GM12878 (cell line): ENCODE measurements at regions not wholly inside any gene's neighbourhood (a gene's known extent, or its start where the extent isn't known, plus 50 kb on each side); places are given as distances from the start of the nearest gene placed in this dataset.

ENCODE experiments used
- ATAC-seq: fragments of 200-7000 bp; cut with Tn5 transposase; 3 replicates; pipeline ENCODE4 v1.9.1; 2020; ENCODE audit warnings: mild to moderate bottlenecking, moderate library complexity
- BruUV-seq: library from RNA; stranded (reverse); fragments of 400-500 nt; replicated peaks from 2 replicates; lab custom pipeline; 2021; lab: Mats Ljungman, UMichigan
- CTCF ChIA-PET: fragments of 300-600 bp; sonication (Branson Sonifier 250); formaldehyde crosslinking; extraction: SDS; loops from one replicate; lab custom pipeline; 2021; ENCODE audit warnings: inconsistent platforms; lab: Yijun Ruan, JAX
- POLR2A ChIA-PET: fragments of 350-600 bp; formaldehyde crosslinking; extraction: SDS; loops from one replicate; lab custom pipeline; 2021; ENCODE audit warnings: inconsistent platforms; lab: Charles Lee
- RAD21 ChIA-PET: fragments of 300-600 bp; sonication (Branson Sonifier 250); formaldehyde crosslinking; loops from one replicate; lab custom pipeline; 2023; ENCODE audit warnings: antibody characterized with exemption; ENCODE audit not compliant: unreplicated experiment; lab: Charles Lee
- SMC1A ChIA-PET: fragments of 300-600 bp; sonication (Branson Sonifier 250); formaldehyde crosslinking; loops from one replicate; lab custom pipeline; 2023; ENCODE audit not compliant: unreplicated experiment, uncharacterized antibody; lab: Charles Lee
- DNase-seq: peaks from one replicate; pipeline ENCODE4 v3.0.0-alpha.2; 2011; ENCODE audit warnings: low read depth, low spot score
- FAIRE-seq: peaks from 3 replicates; lab custom pipeline; 2011; peaks lifted over from hg19 to GRCh38; lab: Jason Lieb, UNC
- H2AFZ ChIP-seq: 2 replicates; pipeline ENCODE4 v1.6.0; 2011; ENCODE audit warnings: low read depth, low read length, control low read depth; ENCODE audit not compliant: control insufficient read depth
- H3K27ac ChIP-seq: 2 replicates; pipeline ENCODE4 v1.5.1; 2011; ENCODE audit warnings: control low read depth; ENCODE audit not compliant: control insufficient read depth, insufficient read depth
- H3K27me3 ChIP-seq, 2 experiments: replicated peaks in 1 of 2; 2 replicates each; pipeline versions ENCODE4 v1.6.0 to v1.6.1; 2011; ENCODE audit warnings: low read length in 1 of 2; ENCODE audit not compliant: control insufficient read depth in 2 of 2, insufficient read depth in 2 of 2
- H3K36me3 ChIP-seq, 2 experiments: 2 replicates each; pipeline ENCODE4 v1.5.1; 2011; ENCODE audit warnings: low read length in 1 of 2; ENCODE audit not compliant: control insufficient read depth in 2 of 2, insufficient read depth in 2 of 2
- H3K4me1 ChIP-seq: 2 replicates; pipeline ENCODE4 v1.6.1; 2011; ENCODE audit warnings: mild to moderate bottlenecking, low read length, moderate library complexity, mixed read lengths; ENCODE audit not compliant: control insufficient read depth, insufficient read depth
- H3K4me2 ChIP-seq: 2 replicates; pipeline ENCODE4 v1.6.0; 2011; ENCODE audit warnings: control low read depth; ENCODE audit not compliant: control insufficient read depth, insufficient read depth
- H3K4me3 ChIP-seq: fragments of 200-600 bp; sonication (generic); 2 replicates; pipeline ENCODE4 v1.5.1; 2016
- H3K79me2 ChIP-seq: 2 replicates; pipeline ENCODE4 v1.6.0; 2011; ENCODE audit warnings: low read length; ENCODE audit not compliant: control insufficient read depth, insufficient read depth
- H3K9ac ChIP-seq: 2 replicates; pipeline ENCODE4 v1.8.0; 2011; ENCODE audit warnings: low read length, control low read depth, mixed read lengths; ENCODE audit not compliant: control insufficient read depth, insufficient read depth
- H3K9me3 ChIP-seq: replicated peaks from 3 replicates; pipeline ENCODE4 v1.5.1; 2011; ENCODE audit warnings: mild to moderate bottlenecking, low read length; ENCODE audit not compliant: control insufficient read depth, insufficient read depth
- H4K20me1 ChIP-seq: 2 replicates; pipeline ENCODE4 v1.6.0; 2011; ENCODE audit not compliant: control insufficient read depth, insufficient read depth
- ATF7 ChIP-seq: fragments of 450-650 bp; IDR thresholded peaks from 2 replicates; pipeline ENCODE4 v1.6.1; 2016; ENCODE audit warnings: low read depth, mild to moderate bottlenecking
- CREM ChIP-seq: IDR thresholded peaks from 2 replicates; pipeline ENCODE4 v1.6.1; 2014; ENCODE audit warnings: antibody characterized with exemption, low read depth
- FOXK2 ChIP-seq: fragments of 450-650 bp; IDR thresholded peaks from 2 replicates; pipeline ENCODE4 v1.6.1; 2017; ENCODE audit warnings: mild to moderate bottlenecking, moderate library complexity
- FOXM1 ChIP-seq: IDR thresholded peaks from 2 replicates; pipeline ENCODE4 v1.6.1; 2012; ENCODE audit warnings: low read depth, mild to moderate bottlenecking, inconsistent platforms, low read length, moderate library complexity
- IKZF1 ChIP-seq: fragments of 450-650 bp; conservative IDR thresholded peaks from 2 replicates; pipeline ENCODE4 v1.6.1; 2017; ENCODE audit warnings: antibody characterized with exemption, mild to moderate bottlenecking
- MYB ChIP-seq: fragments of 150-350 bp; IDR thresholded peaks from 2 replicates; pipeline ENCODE4 v1.6.1; 2014; ENCODE audit warnings: mild to moderate bottlenecking, low read depth, low read length, borderline replicate concordance
- NFIC ChIP-seq: IDR thresholded peaks from 2 replicates; pipeline ENCODE4 v1.6.1; 2012; ENCODE audit warnings: low read depth, mild to moderate bottlenecking, inconsistent platforms, low read length, moderate library complexity
- NR2F1 ChIP-seq: fragments of 450-650 bp; conservative IDR thresholded peaks from 2 replicates; pipeline ENCODE4 v1.6.1; 2017; ENCODE audit warnings: mild to moderate bottlenecking
- POU2F2 ChIP-seq: IDR thresholded peaks from 3 replicates; pipeline ENCODE4 v1.6.1; 2011; ENCODE audit warnings: low read depth, mild to moderate bottlenecking, low read length, borderline replicate concordance
- RAD51 ChIP-seq: fragments of 450-650 bp; IDR thresholded peaks from 2 replicates; pipeline ENCODE4 v1.6.1; 2016; ENCODE audit warnings: moderate library complexity, mild to moderate bottlenecking, inconsistent platforms
- SMAD1 ChIP-seq: fragments of 450-650 bp; IDR thresholded peaks from 2 replicates; pipeline ENCODE4 v1.6.1; 2018; ENCODE audit warnings: mild to moderate bottlenecking, low read depth; ENCODE audit not compliant: partially characterized antibody
- WRNIP1 ChIP-seq: IDR thresholded peaks from 2 replicates; pipeline ENCODE4 v1.6.1; 2011; ENCODE audit warnings: low read depth, low read length, improper control_type of control experiment, borderline replicate concordance
- WGBS: methylation state at CpG from one replicate; pipeline ENCODE4 v1.1.6; 2016; ENCODE audit warnings: low lambda C conversion rate; ENCODE audit not compliant: insufficient replicate concordance, insufficient coverage; ENCODE audit errors: missing lambda C conversion rate; 5-methylcytosine and 5-hydroxymethylcytosine counted together
- in situ Hi-C: fragments of 300-500 bp; cut with MboI; formaldehyde crosslinking; loops from 9 replicates; pipeline ENCODE4 v1.14.3; 2018; ENCODE audit warnings: mixed read lengths
- intact Hi-C: fragments of 100-400 bp; cut with micrococcal nuclease; formaldehyde crosslinking; loops from one replicate; pipeline ENCODE4 v1.14.2; 2022; ENCODE audit not compliant: unreplicated experiment
- TF ChIP-seq, protein P1 (sequence below): IDR thresholded peaks from 2 replicates; pipeline ENCODE4 v1.6.1; 2012; ENCODE audit warnings: low read depth, low read length, improper control_type of control experiment
- TF ChIP-seq, protein P2 (sequence below): IDR thresholded peaks from 2 replicates; pipeline ENCODE4 v1.6.1; 2011; ENCODE audit warnings: low read depth, low read length, improper control_type of control experiment, borderline replicate concordance
- TF ChIP-seq, protein P3 (sequence below): fragments of 450-650 bp; IDR thresholded peaks from 2 replicates; pipeline ENCODE4 v1.6.1; 2016; ENCODE audit warnings: mild to moderate bottlenecking, moderate library complexity, borderline replicate concordance
- TF ChIP-seq, protein P4 (sequence below): fragments of 450-650 bp; IDR thresholded peaks from 2 replicates; pipeline ENCODE4 v1.6.1; 2016; ENCODE audit warnings: mild to moderate bottlenecking

DNA sequence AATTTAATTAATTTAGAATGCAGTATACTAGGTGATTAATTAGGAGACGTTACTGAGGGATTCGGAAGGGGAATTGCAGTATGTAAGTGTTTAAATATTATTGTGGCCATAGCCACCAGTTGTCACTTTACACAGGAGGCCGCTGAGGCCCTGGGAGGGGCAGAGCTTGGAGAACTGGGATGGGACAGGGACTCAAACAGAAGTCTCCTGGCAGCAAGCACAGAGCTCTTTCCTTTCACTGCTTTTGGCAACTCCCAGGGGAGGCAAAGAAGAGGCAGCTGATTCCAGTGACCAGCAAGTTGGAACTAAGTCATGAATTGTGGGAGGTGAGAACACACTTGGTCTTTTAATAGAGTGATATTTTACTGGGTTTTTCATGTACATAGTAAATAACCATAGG is 248.6 kb downstream of the RPLP1 start:
- no TSS peak for BruUV-seq
- ChIA-PET RAD21 (interaction anchor here (1.1 to 1.5 kb wide), 3 partner anchors 13 to 24 kb away, joined by 3 to 4 read pairs (median 4); no protein-coding TSS in a partner anchor), POLR2A (no interaction called here), SMC1A (interaction anchor here (0.8 to 1.5 kb wide), 2 partner anchors 14 to 50 kb away, joined by 4 read pairs; no protein-coding TSS in a partner anchor), CTCF (interaction anchor here (0.5 to 1.0 kb wide), 4 partner anchors 13 to 492 kb away, joined by 3 to 7 read pairs (median 3); no protein-coding TSS in a partner anchor)
- H3K79me2 ChIP-seq: no peaks in the 10 kb centered on the region
- no peaks in the 10 kb centered on the region for H4K20me1 ChIP-seq
- intact Hi-C loops: no loop called here
- WGBS: 40% methylated on average over 3 of the region's 3 CpGs
- FAIRE-seq (no peak), ATAC-seq (no peak), DNase-seq (no peak)
- H3K9ac ChIP-seq: no peak overlapping the region
- H3K9me3 ChIP-seq: no peaks in the 10 kb centered on the region; the same call in 2 of the 3 replicates
- no peak overlapping the region for H3K4me2 ChIP-seq
- in situ Hi-C loops: no loop called here
- H2AFZ ChIP-seq: no peak overlapping the region
- no peak overlapping the region for H3K27ac ChIP-seq
- no peak overlapping the region for H3K4me3 ChIP-seq
- peaks cover 2 to 3% of the 10 kb centered on the region in 2 experiments; a peak in 2 of 4 replicates for H3K27me3 ChIP-seq
- no peaks in the 10 kb centered on the region for H3K36me3 ChIP-seq
- no peaks in the 10 kb centered on the region for H3K4me1 ChIP-seq
- TF ChIP-seq MYB (no peak), ATF7 (no peak), NFIC (no peak), CREM (no peak), WRNIP1 (no peak), FOXK2 (no peak), IKZF1 (no peak; the same call in 1 of the 2 replicates), POU2F2 (no peak), NR2F1 (no peak), RAD51 (no peak), SMAD1 (no peak), FOXM1 (no peak)
- TF ChIP-seq, protein P1, sequence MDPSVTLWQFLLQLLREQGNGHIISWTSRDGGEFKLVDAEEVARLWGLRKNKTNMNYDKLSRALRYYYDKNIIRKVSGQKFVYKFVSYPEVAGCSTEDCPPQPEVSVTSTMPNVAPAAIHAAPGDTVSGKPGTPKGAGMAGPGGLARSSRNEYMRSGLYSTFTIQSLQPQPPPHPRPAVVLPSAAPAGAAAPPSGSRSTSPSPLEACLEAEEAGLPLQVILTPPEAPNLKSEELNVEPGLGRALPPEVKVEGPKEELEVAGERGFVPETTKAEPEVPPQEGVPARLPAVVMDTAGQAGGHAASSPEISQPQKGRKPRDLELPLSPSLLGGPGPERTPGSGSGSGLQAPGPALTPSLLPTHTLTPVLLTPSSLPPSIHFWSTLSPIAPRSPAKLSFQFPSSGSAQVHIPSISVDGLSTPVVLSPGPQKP: no peak
- TF ChIP-seq, protein P2, sequence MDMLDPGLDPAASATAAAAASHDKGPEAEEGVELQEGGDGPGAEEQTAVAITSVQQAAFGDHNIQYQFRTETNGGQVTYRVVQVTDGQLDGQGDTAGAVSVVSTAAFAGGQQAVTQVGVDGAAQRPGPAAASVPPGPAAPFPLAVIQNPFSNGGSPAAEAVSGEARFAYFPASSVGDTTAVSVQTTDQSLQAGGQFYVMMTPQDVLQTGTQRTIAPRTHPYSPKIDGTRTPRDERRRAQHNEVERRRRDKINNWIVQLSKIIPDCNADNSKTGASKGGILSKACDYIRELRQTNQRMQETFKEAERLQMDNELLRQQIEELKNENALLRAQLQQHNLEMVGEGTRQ: no peak
- TF ChIP-seq, protein P3, sequence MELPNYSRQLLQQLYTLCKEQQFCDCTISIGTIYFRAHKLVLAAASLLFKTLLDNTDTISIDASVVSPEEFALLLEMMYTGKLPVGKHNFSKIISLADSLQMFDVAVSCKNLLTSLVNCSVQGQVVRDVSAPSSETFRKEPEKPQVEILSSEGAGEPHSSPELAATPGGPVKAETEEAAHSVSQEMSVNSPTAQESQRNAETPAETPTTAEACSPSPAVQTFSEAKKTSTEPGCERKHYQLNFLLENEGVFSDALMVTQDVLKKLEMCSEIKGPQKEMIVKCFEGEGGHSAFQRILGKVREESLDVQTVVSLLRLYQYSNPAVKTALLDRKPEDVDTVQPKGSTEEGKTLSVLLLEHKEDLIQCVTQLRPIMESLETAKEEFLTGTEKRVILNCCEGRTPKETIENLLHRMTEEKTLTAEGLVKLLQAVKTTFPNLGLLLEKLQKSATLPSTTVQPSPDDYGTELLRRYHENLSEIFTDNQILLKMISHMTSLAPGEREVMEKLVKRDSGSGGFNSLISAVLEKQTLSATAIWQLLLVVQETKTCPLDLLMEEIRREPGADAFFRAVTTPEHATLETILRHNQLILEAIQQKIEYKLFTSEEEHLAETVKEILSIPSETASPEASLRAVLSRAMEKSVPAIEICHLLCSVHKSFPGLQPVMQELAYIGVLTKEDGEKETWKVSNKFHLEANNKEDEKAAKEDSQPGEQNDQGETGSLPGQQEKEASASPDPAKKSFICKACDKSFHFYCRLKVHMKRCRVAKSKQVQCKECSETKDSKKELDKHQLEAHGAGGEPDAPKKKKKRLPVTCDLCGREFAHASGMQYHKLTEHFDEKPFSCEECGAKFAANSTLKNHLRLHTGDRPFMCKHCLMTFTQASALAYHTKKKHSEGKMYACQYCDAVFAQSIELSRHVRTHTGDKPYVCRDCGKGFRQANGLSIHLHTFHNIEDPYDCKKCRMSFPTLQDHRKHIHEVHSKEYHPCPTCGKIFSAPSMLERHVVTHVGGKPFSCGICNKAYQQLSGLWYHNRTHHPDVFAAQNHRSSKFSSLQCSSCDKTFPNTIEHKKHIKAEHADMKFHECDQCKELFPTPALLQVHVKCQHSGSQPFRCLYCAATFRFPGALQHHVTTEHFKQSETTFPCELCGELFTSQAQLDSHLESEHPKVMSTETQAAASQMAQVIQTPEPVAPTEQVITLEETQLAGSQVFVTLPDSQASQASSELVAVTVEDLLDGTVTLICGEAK: no peak
- TF ChIP-seq, protein P4, sequence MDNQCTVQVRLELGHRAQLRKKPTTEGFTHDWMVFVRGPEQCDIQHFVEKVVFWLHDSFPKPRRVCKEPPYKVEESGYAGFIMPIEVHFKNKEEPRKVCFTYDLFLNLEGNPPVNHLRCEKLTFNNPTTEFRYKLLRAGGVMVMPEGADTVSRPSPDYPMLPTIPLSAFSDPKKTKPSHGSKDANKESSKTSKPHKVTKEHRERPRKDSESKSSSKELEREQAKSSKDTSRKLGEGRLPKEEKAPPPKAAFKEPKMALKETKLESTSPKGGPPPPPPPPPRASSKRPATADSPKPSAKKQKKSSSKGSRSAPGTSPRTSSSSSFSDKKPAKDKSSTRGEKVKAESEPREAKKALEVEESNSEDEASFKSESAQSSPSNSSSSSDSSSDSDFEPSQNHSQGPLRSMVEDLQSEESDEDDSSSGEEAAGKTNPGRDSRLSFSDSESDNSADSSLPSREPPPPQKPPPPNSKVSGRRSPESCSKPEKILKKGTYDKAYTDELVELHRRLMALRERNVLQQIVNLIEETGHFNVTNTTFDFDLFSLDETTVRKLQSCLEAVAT: no peak
